ENCODE measurements at regions not wholly inside any gene's neighbourhood (a gene's known extent, or its start where the extent isn't known, plus 50 kb on each side); places are given as distances from the start of the nearest gene placed in this dataset.
A peak's percentile ranks its signal among the peaks of the same experiment; 100 is the strongest.

GRCh38 chr13:73544175-73544574, 485.4 kb downstream of the KLF5 start:
- Histone ChIP-seq H3K4me2 (no peak overlapping the region), H3K4me3 (no peak overlapping the region), H3K27ac (no peak overlapping the region), H3K36me3 (replicated peaks; ENCODE audit: insufficient read depth, low read depth) (no peaks in the 10 kb centered on the region), H3K79me2 (no peaks in the 10 kb centered on the region), H3K9me3 (ENCODE audit: low read depth) (no peaks in the 10 kb centered on the region), H4K20me1 (ENCODE audit: insufficient read depth, poor library complexity, severe bottlenecking) (no peaks in the 10 kb centered on the region), H3K9me2 (replicated peaks; ENCODE audit: insufficient read depth) (no peaks in the 10 kb centered on the region), H2AFZ (no peak overlapping the region), H3K4me1 (ENCODE audit: insufficient read depth) (no peaks in the 10 kb centered on the region), H3K27me3 (no peaks in the 10 kb centered on the region)
- TF ChIP-seq CTCF (IDR thresholded peaks at IDR 0.05; ENCODE audit: poor library complexity), result peak; percentile 10
- TF ChIP-seq EZH2 (IDR thresholded peaks at IDR 0.05; ENCODE audit: borderline replicate concordance), result no peak
- DNase-seq (ENCODE audit: low spot score), result no peak
- WGBS (ENCODE audit: low lambda C conversion rate, missing lambda C conversion rate), result 83% methylated on average over 1 of the region's 1 CpG

- Histone ChIP-seq H3K9me3 (ENCODE audit: low read depth) (no peaks in the 10 kb centered on the region), H3K4me1 (ENCODE audit: insufficient read depth) (no peaks in the 10 kb centered on the region), H3K36me3 (replicated peaks; ENCODE audit: insufficient read depth, low read depth) (no peaks in the 10 kb centered on the region), H3K4me2 (no peak overlapping the region), H3K9me2 (replicated peaks; ENCODE audit: insufficient read depth) (no peaks in the 10 kb centered on the region), H3K4me3 (no peak overlapping the region), H3K27me3 (no peaks in the 10 kb centered on the region), H2AFZ (no peak overlapping the region), H4K20me1 (ENCODE audit: insufficient read depth, poor library complexity, severe bottlenecking) (no peaks in the 10 kb centered on the region), H3K27ac (no peak overlapping the region), H3K79me2 (no peaks in the 10 kb centered on the region)
- no peak for TF ChIP-seq EZH2 (IDR thresholded peaks at IDR 0.05; ENCODE audit: borderline replicate concordance)
- no peak for TF ChIP-seq CTCF (IDR thresholded peaks at IDR 0.05; ENCODE audit: poor library complexity)
- DNase-seq (ENCODE audit: low spot score), result no peak
Observed at GRCh38 chr13:73542446-73542845, 483.6 kb downstream of the KLF5 start.

GRCh38 chr13:73536865-73537264, 478.1 kb downstream of the KLF5 start:
- Histone ChIP-seq H4K20me1 (ENCODE audit: insufficient read depth, poor library complexity, severe bottlenecking) (no peaks in the 10 kb centered on the region), H3K9me3 (ENCODE audit: low read depth) (no peaks in the 10 kb centered on the region), H2AFZ (no peak overlapping the region), H3K36me3 (replicated peaks; ENCODE audit: insufficient read depth, low read depth) (no peaks in the 10 kb centered on the region), H3K4me3 (no peak overlapping the region), H3K4me1 (ENCODE audit: insufficient read depth) (no peaks in the 10 kb centered on the region), H3K4me2 (no peak overlapping the region), H3K9me2 (replicated peaks; ENCODE audit: insufficient read depth) (no peaks in the 10 kb centered on the region), H3K27ac (no peak overlapping the region), H3K27me3 (no peaks in the 10 kb centered on the region), H3K79me2 (no peaks in the 10 kb centered on the region)
- 75% methylated on average over 4 of the region's 4 CpGs for WGBS (ENCODE audit: low lambda C conversion rate, missing lambda C conversion rate)
- TF ChIP-seq EZH2 (IDR thresholded peaks at IDR 0.05; ENCODE audit: borderline replicate concordance) (no peak), CTCF (IDR thresholded peaks at IDR 0.05; ENCODE audit: poor library complexity) (no peak), EZH2phosphoT487 (IDR thresholded peaks at IDR 0.05; ENCODE audit: low read depth, severe bottlenecking, unreplicated experiment) (no peak)
- no peak for DNase-seq (ENCODE audit: low spot score)

GRCh38 chr13:73535341-73535740, 476.5 kb downstream of the KLF5 start:
- 94% methylated on average over 6 of the region's 6 CpGs for WGBS (ENCODE audit: low lambda C conversion rate, missing lambda C conversion rate)
- H2AFZ ChIP-seq, result no peak overlapping the region
- no peak for DNase-seq (ENCODE audit: low spot score)
- no peaks in the 10 kb centered on the region for H3K79me2 ChIP-seq
- TF ChIP-seq CTCF (IDR thresholded peaks at IDR 0.05; ENCODE audit: poor library complexity) (no peak), EZH2phosphoT487 (IDR thresholded peaks at IDR 0.05; ENCODE audit: low read depth, severe bottlenecking, unreplicated experiment) (no peak), EZH2 (IDR thresholded peaks at IDR 0.05; ENCODE audit: borderline replicate concordance) (no peak)
- H3K4me1 ChIP-seq (ENCODE audit: insufficient read depth), result no peaks in the 10 kb centered on the region
- H3K9me3 ChIP-seq (ENCODE audit: low read depth), result no peaks in the 10 kb centered on the region
- H3K27me3 ChIP-seq, result no peaks in the 10 kb centered on the region
- H3K4me3 ChIP-seq, result no peak overlapping the region
- H3K9me2 ChIP-seq (replicated peaks; ENCODE audit: insufficient read depth), result no peaks in the 10 kb centered on the region
- H4K20me1 ChIP-seq (ENCODE audit: insufficient read depth, poor library complexity, severe bottlenecking), result no peaks in the 10 kb centered on the region
- no peak overlapping the region for H3K27ac ChIP-seq
- H3K36me3 ChIP-seq (replicated peaks; ENCODE audit: insufficient read depth, low read depth), result no peaks in the 10 kb centered on the region
- H3K4me2 ChIP-seq, result no peak overlapping the region

All from hepatocyte (in vitro differentiated cells).